Brain microvascular endothelial cell (primary cell): ENCODE measurements at regions not wholly inside any gene's neighbourhood (a gene's known extent, or its start where the extent isn't known, plus 50 kb on each side); places are given as distances from the start of the nearest gene placed in this dataset.
"Not testable (repeated sequence)": the region's sequence is repeated elsewhere in the genome, so short reads cannot be mapped to it uniquely, and the experiment has no call there.

Experiments
- DNase-seq: peaks from one replicate; pipeline ENCODE4 v3.0.0-alpha.2; 2020
- H3K27ac ChIP-seq: fragments of 250-450 bp; sonication (Bioruptor Pico); 2 replicates; pipeline ENCODE4 v1.5.1; 2020; ENCODE audit warnings: mild to moderate bottlenecking, moderate library complexity
- H3K27me3 ChIP-seq: fragments of 250-450 bp; sonication (Bioruptor Pico); replicated peaks from 2 replicates; pipeline ENCODE4 v1.5.1; 2020; ENCODE audit warnings: mild to moderate bottlenecking
- H3K36me3 ChIP-seq: fragments of 250-450 bp; sonication (Bioruptor Pico); replicated peaks from 2 replicates; pipeline ENCODE4 v1.5.1; 2020; ENCODE audit warnings: mild to moderate bottlenecking
- H3K4me3 ChIP-seq: 2 replicates; pipeline ENCODE4 v1.5.1; 2011; ENCODE audit warnings: low read depth, mild to moderate bottlenecking, control low read depth, low read length, moderate library complexity
- CTCF ChIP-seq: IDR thresholded peaks from 2 replicates; pipeline ENCODE4 v1.5.1; 2011; ENCODE audit warnings: low read depth, mild to moderate bottlenecking, moderate library complexity, low read length, control low read depth, inconsistent platforms; ENCODE audit errors: missing control alignments
- in situ Hi-C: cut with HindIII; loops from 2 replicates; pipeline ENCODE4 v1.10.0; 2017; ENCODE audit warnings: low sequenced_read_pairs, low pct_ligation_motif_present

GRCh38 chr9:1184146-1184545 is 134.0 kb downstream of the DMRT2 start:
- no peak for DNase-seq
- no peak overlapping the region for H3K4me3 ChIP-seq
- H3K27me3 ChIP-seq = no peaks in the 10 kb centered on the region
- H3K27ac ChIP-seq = no peak overlapping the region
- H3K36me3 ChIP-seq = no peaks in the 10 kb centered on the region
- in situ Hi-C loops = no loop called here
- no peak for TF ChIP-seq CTCF

- in situ Hi-C loops, H3K36me3 ChIP-seq, H3K27me3 ChIP-seq, H3K27ac ChIP-seq, DNase-seq, H3K4me3 ChIP-seq: not testable (repeated sequence)
These were observed 137.0 kb downstream of the DMRT2 start for GRCh38 chr9:1187137-1187536.

GRCh38 chr9:1195636-1196035 is 145.5 kb downstream of the DMRT2 start:
- H3K4me3 ChIP-seq, H3K27ac ChIP-seq, DNase-seq, in situ Hi-C loops, H3K27me3 ChIP-seq, H3K36me3 ChIP-seq: not testable (repeated sequence)

- H3K36me3 ChIP-seq = no peaks in the 10 kb centered on the region
- H3K4me3 ChIP-seq = no peak overlapping the region
- no peaks in the 10 kb centered on the region for H3K27me3 ChIP-seq
- in situ Hi-C loops = no loop called here
- no peak for TF ChIP-seq CTCF
- no peak for DNase-seq
- no peak overlapping the region for H3K27ac ChIP-seq
These were observed 147.9 kb downstream of the DMRT2 start for GRCh38 chr9:1198085-1198484.

GRCh38 chr9:1200847-1201251 is 150.7 kb downstream of the DMRT2 start:
- H3K36me3 ChIP-seq = no peaks in the 10 kb centered on the region
- H3K27me3 ChIP-seq = no peaks in the 10 kb centered on the region
- H3K27ac ChIP-seq = no peak overlapping the region
- in situ Hi-C loops = no loop called here
- DNase-seq = no peak
- no peak overlapping the region for H3K4me3 ChIP-seq
- no peak for TF ChIP-seq CTCF

GRCh38 chr9:1201262-1201661 is 151.1 kb downstream of the DMRT2 start:
- TF ChIP-seq CTCF = no peak
- in situ Hi-C loops = no loop called here
- Histone ChIP-seq H3K4me3 (no peak overlapping the region), H3K27me3 (no peaks in the 10 kb centered on the region), H3K27ac (no peak overlapping the region), H3K36me3 (no peaks in the 10 kb centered on the region)
- no peak for DNase-seq

- H3K27ac ChIP-seq = no peak overlapping the region
- no peaks in the 10 kb centered on the region for H3K36me3 ChIP-seq
- no peak overlapping the region for H3K4me3 ChIP-seq
- TF ChIP-seq CTCF = no peak
- no peak for DNase-seq
- in situ Hi-C loops = no loop called here
- H3K27me3 ChIP-seq = no peaks in the 10 kb centered on the region
These were observed 151.7 kb downstream of the DMRT2 start for GRCh38 chr9:1201901-1202300.
